HEK293 (cell line): ENCODE measurements at regions not wholly inside any gene's neighbourhood (a gene's known extent, or its start where the extent isn't known, plus 50 kb on each side); places are given as distances from the start of the nearest gene placed in this dataset.

Source experiments
- CTCF ChIA-PET: fragments of 350-600 bp; formaldehyde crosslinking; extraction: SDS; loops from one replicate; lab custom pipeline; 2021; ENCODE audit warnings: antibody characterized with exemption; lab: Yijun Ruan, JAX
- POLR2A ChIA-PET: fragments of 300-600 bp; formaldehyde crosslinking; extraction: SDS; loops from one replicate; lab custom pipeline; 2020; ENCODE audit warnings: antibody characterized with exemption, inconsistent platforms; lab: Yijun Ruan, JAX
- H3K27ac ChIP-seq: fragments of 200-500 bp; sonication (Bioruptor generic); 2 replicates; pipeline ENCODE4 v1.5.1; 2014; ENCODE audit warnings: low read depth, low read length, control low read depth, inconsistent platforms; ENCODE audit errors: extremely low read depth
- H3K36me3 ChIP-seq, 2 experiments: fragments of 200-500 bp in 1 of 2; sonication (Bioruptor generic) in 1 of 2; 1 replicate in 1 of 2; 2 replicates in 1 of 2; pipeline ENCODE4 v1.5.1; 2014 to 2017; ENCODE audit warnings: inconsistent platforms in 2 of 2, low read length in 2 of 2; ENCODE audit not compliant: control insufficient read depth in 2 of 2, insufficient read depth in 1 of 2
- H3K4me1 ChIP-seq: fragments of 200-500 bp; sonication (Bioruptor generic); 2 replicates; pipeline ENCODE4 v1.5.1; 2014; ENCODE audit warnings: mild to moderate bottlenecking, low read length, inconsistent platforms; ENCODE audit not compliant: control insufficient read depth, insufficient read depth
- H3K4me3 ChIP-seq: 2 replicates; pipeline ENCODE4 v1.5.1; 2011; ENCODE audit warnings: low read depth, mild to moderate bottlenecking, control low read depth, low read length, moderate library complexity
- H3K9me3 ChIP-seq: fragments of 200-500 bp; sonication (Bioruptor generic); 2 replicates; pipeline ENCODE4 v1.5.1; 2014; ENCODE audit warnings: low read depth, low read length, inconsistent platforms; ENCODE audit not compliant: control insufficient read depth, insufficient read depth
- ELK4 ChIP-seq: IDR thresholded peaks from 2 replicates; pipeline ENCODE4 v1.6.1; 2011; ENCODE audit warnings: mild to moderate bottlenecking, low read depth, low read length, borderline replicate concordance
- HIC1 ChIP-seq: fragments of 450-650 bp; formaldehyde crosslinking; IDR thresholded peaks from 2 replicates; pipeline ENCODE4 v1.5.1; 2016; ENCODE audit warnings: missing biosample characterization, missing genetic modification characterization
- KLF1 ChIP-seq: fragments of 450-650 bp; formaldehyde crosslinking; IDR thresholded peaks from 2 replicates; pipeline ENCODE4 v1.5.1; 2016; ENCODE audit warnings: missing biosample characterization, missing genetic modification characterization
- MZF1 ChIP-seq: fragments of 450-650 bp; formaldehyde crosslinking; IDR thresholded peaks from 2 replicates; pipeline ENCODE4 v1.5.1; 2017; ENCODE audit warnings: missing biosample characterization, missing genetic modification characterization, borderline replicate concordance
- REPIN1 ChIP-seq: fragments of 450-650 bp; formaldehyde crosslinking; IDR thresholded peaks from 2 replicates; pipeline ENCODE4 v1.5.1; 2017; ENCODE audit warnings: missing biosample characterization, missing genetic modification characterization, low read depth
- SALL2 ChIP-seq: fragments of 450-650 bp; formaldehyde crosslinking; IDR thresholded peaks from 2 replicates; pipeline ENCODE4 v1.5.0; 2017; ENCODE audit warnings: missing biosample characterization, mild to moderate bottlenecking, missing genetic modification characterization, borderline replicate concordance
- SP7 ChIP-seq: fragments of 450-650 bp; formaldehyde crosslinking; IDR thresholded peaks from 2 replicates; pipeline ENCODE4 v1.5.1; 2016; ENCODE audit warnings: missing biosample characterization, missing genetic modification characterization
- WT1 ChIP-seq: fragments of 450-650 bp; formaldehyde crosslinking; IDR thresholded peaks from 2 replicates; pipeline ENCODE4 v1.5.1; 2016; ENCODE audit warnings: missing biosample characterization, missing genetic modification characterization
- ZBTB17 ChIP-seq: fragments of 450-650 bp; formaldehyde crosslinking; IDR thresholded peaks from 2 replicates; pipeline ENCODE4 v1.5.1; 2016; ENCODE audit warnings: missing biosample characterization, missing genetic modification characterization
- ZNF157 ChIP-seq: fragments of 450-650 bp; formaldehyde crosslinking; IDR thresholded peaks from 2 replicates; pipeline ENCODE4 v1.5.1; 2016; ENCODE audit warnings: missing biosample characterization, missing genetic modification characterization
- ZNF19 ChIP-seq: fragments of 450-650 bp; formaldehyde crosslinking; IDR thresholded peaks from 2 replicates; pipeline ENCODE4; 2016; ENCODE audit warnings: missing biosample characterization, missing genetic modification characterization, low read depth
- ZNF214 ChIP-seq: fragments of 450-650 bp; formaldehyde crosslinking; IDR thresholded peaks from 2 replicates; pipeline ENCODE4 v1.5.1; 2017; ENCODE audit warnings: missing biosample characterization, mild to moderate bottlenecking, missing genetic modification characterization, borderline replicate concordance
- ZNF280D ChIP-seq: fragments of 450-650 bp; formaldehyde crosslinking; IDR thresholded peaks from 2 replicates; pipeline ENCODE4 v1.5.1; 2016; ENCODE audit warnings: missing biosample characterization, missing genetic modification characterization
- ZNF292 ChIP-seq: fragments of 450-650 bp; formaldehyde crosslinking; IDR thresholded peaks from 2 replicates; pipeline ENCODE4 v1.5.1; 2016; ENCODE audit warnings: low read depth, missing biosample characterization, missing genetic modification characterization, borderline replicate concordance
- ZNF37A ChIP-seq: fragments of 450-650 bp; IDR thresholded peaks from 2 replicates; pipeline ENCODE4 v1.5.1; 2018; ENCODE audit warnings: missing biosample characterization, missing genetic modification characterization
- ZNF398 ChIP-seq: fragments of 450-650 bp; formaldehyde crosslinking; IDR thresholded peaks from 2 replicates; pipeline ENCODE4 v1.5.1; 2017; ENCODE audit warnings: missing biosample characterization, missing genetic modification characterization
- ZNF416 ChIP-seq: fragments of 450-650 bp; formaldehyde crosslinking; IDR thresholded peaks from 2 replicates; pipeline ENCODE4 v1.5.1; 2016; ENCODE audit warnings: missing biosample characterization, missing genetic modification characterization
- ZNF433 ChIP-seq: fragments of 450-650 bp; formaldehyde crosslinking; IDR thresholded peaks from 2 replicates; pipeline ENCODE4 v1.5.1; 2016; ENCODE audit warnings: missing biosample characterization, missing genetic modification characterization, low read depth
- ZNF530 ChIP-seq: fragments of 450-650 bp; formaldehyde crosslinking; IDR thresholded peaks from 2 replicates; pipeline ENCODE4 v1.5.1; 2016; ENCODE audit warnings: low read depth, missing biosample characterization, missing genetic modification characterization
- ZNF830 ChIP-seq: fragments of 450-650 bp; IDR thresholded peaks from 2 replicates; pipeline ENCODE4 v1.5.0; 2018; ENCODE audit warnings: missing biosample characterization, missing genetic modification characterization, low read depth, mild to moderate bottlenecking, moderate library complexity
- ZSCAN16 ChIP-seq: fragments of 450-650 bp; formaldehyde crosslinking; IDR thresholded peaks from 2 replicates; pipeline ENCODE4 v1.5.1; 2016; ENCODE audit warnings: missing biosample characterization, missing genetic modification characterization
- ZSCAN23 ChIP-seq: fragments of 450-650 bp; formaldehyde crosslinking; IDR thresholded peaks from 2 replicates; pipeline ENCODE4 v1.5.1; 2016; ENCODE audit warnings: missing biosample characterization, missing genetic modification characterization
- ZSCAN5A ChIP-seq: fragments of 450-650 bp; formaldehyde crosslinking; IDR thresholded peaks from 2 replicates; pipeline ENCODE4 v1.5.1; 2016; ENCODE audit warnings: missing biosample characterization, missing genetic modification characterization

- POLR2A ChIA-PET, result no interaction called here
Observed at GRCh38 chr10:20726381-20726780, 170.7 kb downstream of the NEBL start.

GRCh38 chr10:20714979-20715378 is 182.1 kb downstream of the NEBL start:
- Histone ChIP-seq H3K27ac (no peak overlapping the region), H3K9me3 (no peaks in the 10 kb centered on the region; the same call in 1 of the 2 replicates), H3K4me3 (no peak overlapping the region), H3K4me1 (no peaks in the 10 kb centered on the region), H3K36me3 (no peaks in the 10 kb centered on the region)
- TF ChIP-seq MZF1 (no peak), ZNF37A (tag by site-specific recombination) (no peak), KLF1 (tag by site-specific recombination) (no peak), ZNF530 (tag by site-specific recombination) (no peak), ZSCAN23 (tag by site-specific recombination) (no peak), ZSCAN16 (no peak), ZNF292 (tag by site-specific recombination) (no peak), ZNF280D (tag by site-specific recombination) (no peak), ZNF416 (no peak), ZNF830 (tag by site-specific recombination) (no peak), ZNF214 (no peak), ZNF19 (tag by site-specific recombination) (no peak)
- ChIA-PET CTCF (interaction anchor here (0.5 to 0.7 kb wide), 2 partner anchors 22 to 1615 kb away, joined by 3 to 7 read pairs; no protein-coding TSS in a partner anchor), POLR2A (no interaction called here)

More at GRCh38 chr10:20726381-20726780, 170.7 kb downstream of the NEBL start:
- no peaks in the 10 kb centered on the region for H3K36me3 ChIP-seq
- no peak for TF ChIP-seq ZBTB17 (tag by site-specific recombination)
- no peaks in the 10 kb centered on the region for H3K4me1 ChIP-seq
- CTCF ChIA-PET, result no interaction called here
- no peak overlapping the region for H3K4me3 ChIP-seq
- no peaks in the 10 kb centered on the region for H3K9me3 ChIP-seq
- H3K27ac ChIP-seq, result no peak overlapping the region

- H3K4me3 ChIP-seq, result no peak overlapping the region
- no peaks in the 10 kb centered on the region; the same call in 1 of the 2 replicates for H3K9me3 ChIP-seq
- H3K4me1 ChIP-seq, result no peaks in the 10 kb centered on the region
- POLR2A ChIA-PET, result no interaction called here
- no peaks in the 10 kb centered on the region for H3K36me3 ChIP-seq
- CTCF ChIA-PET, result interaction anchor here (0.5 kb wide), 1 partner anchor 1614 kb away, joined by 7 read pairs; no protein-coding TSS in a partner anchor
- H3K27ac ChIP-seq, result no peak overlapping the region
- TF ChIP-seq SP7 (tag by site-specific recombination), result no peak
- no peak for TF ChIP-seq ZNF157 (tag by site-specific recombination)
- TF ChIP-seq ZSCAN23 (tag by site-specific recombination), result no peak
- no peak for TF ChIP-seq MZF1
- no peak for TF ChIP-seq ZNF398 (tag by site-specific recombination)
- no peak for TF ChIP-seq SALL2 (tag by site-specific recombination)
- no peak for TF ChIP-seq ZNF530 (tag by site-specific recombination)
- no peak for TF ChIP-seq REPIN1 (tag by site-specific recombination)
- TF ChIP-seq WT1 (tag by site-specific recombination), result no peak
- no peak for TF ChIP-seq HIC1 (tag by site-specific recombination)
- TF ChIP-seq ZNF433 (tag by site-specific recombination), result no peak
- no peak for TF ChIP-seq ELK4
- no peak for TF ChIP-seq ZSCAN5A (tag by site-specific recombination)
Observed at GRCh38 chr10:20714518-20714917, 182.6 kb downstream of the NEBL start.
